T47D (cell line): ENCODE measurements at regions not wholly inside any gene's neighbourhood (a gene's known extent, or its start where the extent isn't known, plus 50 kb on each side); places are given as distances from the start of the nearest gene placed in this dataset.

Source experiments
- DNase-seq, 2 experiments: peaks; one replicate each; pipeline versions ENCODE4 v3.0.0 to v3.0.0-alpha.2; 2011 to 2012; ENCODE audit warnings: low read depth in 1 of 2, low spot score in 1 of 2
- JUND ChIP-seq: IDR thresholded peaks from 2 replicates; pipeline ENCODE4 v1.6.1; 2012; ENCODE audit warnings: low read depth
- in situ Hi-C: cut with HindIII; loops from 2 replicates; pipeline ENCODE4 v1.10.0; 2016; ENCODE audit warnings: low sequenced_read_pairs, low pct_unique_long_range_greater_than_20kb

GRCh38 chr5:72041654-72042053 lies 65.6 kb upstream of the MAP1B start:
- in situ Hi-C loops: no loop called here
- TF ChIP-seq JUND: no peak

DNA sequence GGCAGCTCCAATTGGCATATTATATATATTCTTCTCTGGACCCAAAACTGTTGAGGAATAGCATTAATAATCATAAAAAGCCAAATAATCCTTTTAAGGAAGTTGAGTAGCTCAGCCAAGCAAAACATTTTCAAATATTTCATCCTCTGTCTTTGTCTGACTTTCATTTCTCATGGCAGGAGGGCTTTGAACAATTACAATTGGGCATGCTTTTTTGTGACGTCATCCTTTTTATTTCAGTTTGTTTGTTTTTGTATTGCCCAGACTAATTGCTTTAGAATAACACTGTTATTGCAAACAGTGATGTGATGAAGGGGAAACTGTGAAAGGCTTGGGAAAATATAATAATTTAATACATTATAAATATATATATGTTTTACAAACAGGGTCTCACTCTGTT lies 65.2 kb upstream of the MAP1B start:
- no peak for DNase-seq
- no peak for TF ChIP-seq JUND
- in situ Hi-C loops: no loop called here

More at GRCh38 chr5:72041654-72042053, 65.6 kb upstream of the MAP1B start:
- no peak for DNase-seq

- DNase-seq: no peak
- no peak for TF ChIP-seq JUND
- in situ Hi-C loops: no loop called here
Observed at GRCh38 chr5:72045692-72046091, 61.6 kb upstream of the MAP1B start.

DNA sequence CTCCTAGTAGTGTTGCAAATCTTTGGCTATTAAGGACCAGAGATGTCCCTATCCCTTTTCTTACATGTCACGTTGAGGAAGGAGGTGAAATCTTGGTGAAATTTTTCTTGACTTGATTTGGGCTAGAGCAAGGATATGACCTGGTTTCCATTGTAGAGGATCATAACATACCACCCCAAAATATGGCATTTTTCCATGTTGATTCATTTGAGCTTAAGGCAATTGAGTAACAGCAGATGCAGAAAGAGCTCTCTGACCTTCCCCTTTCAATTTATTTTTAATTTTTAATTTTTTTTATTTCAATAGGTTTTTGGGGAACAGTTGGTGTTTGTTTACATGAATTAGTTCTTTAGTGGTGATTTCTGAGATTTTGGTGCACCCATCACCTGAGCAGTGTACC lies 61.2 kb upstream of the MAP1B start:
- in situ Hi-C loops: no loop called here
- DNase-seq: no peak
- no peak for TF ChIP-seq JUND

DNA sequence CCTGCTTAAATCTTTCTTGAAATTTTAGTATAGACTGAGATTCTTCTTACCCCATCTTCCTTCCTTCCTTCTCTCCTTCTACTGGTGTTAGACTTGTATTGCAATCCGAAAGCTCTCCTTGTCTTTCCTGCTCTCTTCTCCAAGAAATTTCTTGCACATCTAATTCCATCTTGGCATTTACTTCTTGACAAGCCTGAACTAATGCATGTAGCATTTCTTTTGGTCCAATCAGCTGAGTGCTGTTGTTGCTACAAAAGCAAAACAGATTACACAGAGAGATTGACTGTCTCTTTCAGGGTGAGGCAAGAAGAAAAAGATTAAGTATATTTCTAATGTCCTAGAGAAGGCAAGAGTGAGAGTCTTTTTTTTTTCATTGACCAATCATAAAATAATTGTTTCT lies 51.6 kb upstream of the MAP1B start:
- TF ChIP-seq JUND: no peak
- no peak for DNase-seq
- in situ Hi-C loops: no loop called here
